ENCODE measurements at regions not wholly inside any gene's neighbourhood (a gene's known extent, or its start where the extent isn't known, plus 50 kb on each side); places are given as distances from the start of the nearest gene placed in this dataset.
A peak's percentile ranks its signal among the peaks of the same experiment; 100 is the strongest.
"Not testable (repeated sequence)": the region's sequence is repeated elsewhere in the genome, so short reads cannot be mapped to it uniquely, and the experiment has no call there.

DNA sequence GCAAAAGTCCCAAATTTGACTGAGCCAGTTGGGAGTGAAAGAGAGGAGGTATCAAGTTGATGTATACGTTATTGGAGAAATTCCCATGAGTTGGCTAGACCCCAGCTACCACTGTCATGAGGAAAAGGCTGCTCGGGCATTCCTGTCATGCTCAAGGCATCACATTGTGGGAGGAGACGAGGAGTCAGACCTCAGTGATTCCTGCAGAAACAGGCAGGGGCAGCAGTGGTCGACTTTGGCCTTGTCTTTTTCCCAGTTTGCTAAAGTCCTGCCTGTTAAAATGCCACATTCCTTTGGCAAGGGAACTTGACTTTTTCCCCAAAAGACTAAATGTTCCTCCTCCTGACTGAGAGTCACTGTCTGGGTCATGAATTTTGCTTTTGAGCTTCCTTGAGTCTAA, 295.5 kb upstream of the HS3ST5 start:
- DNase-seq: no peak
- H3K27ac ChIP-seq: no peak overlapping the region

GRCh38 chr6:114634016-114634415, 291.2 kb upstream of the HS3ST5 start:
- H3K4me1 ChIP-seq: no peaks in the 10 kb centered on the region
- no peaks in the 10 kb centered on the region for H3K36me3 ChIP-seq
- no peaks in the 10 kb centered on the region for H3K9me3 ChIP-seq (replicated peaks)
- DNase-seq: no peak
- H3K4me3 ChIP-seq: no peak overlapping the region
- no peak overlapping the region for H3K27ac ChIP-seq
- no peaks in the 10 kb centered on the region for H3K27me3 ChIP-seq

More for the DNA sequence above, 295.5 kb upstream of the HS3ST5 start:
- Histone ChIP-seq H3K4me1 (no peaks in the 10 kb centered on the region), H3K36me3 (no peaks in the 10 kb centered on the region), H3K4me3 (no peak overlapping the region), H3K9me3 (replicated peaks) (no peaks in the 10 kb centered on the region), H3K27me3 (no peaks in the 10 kb centered on the region)

DNA sequence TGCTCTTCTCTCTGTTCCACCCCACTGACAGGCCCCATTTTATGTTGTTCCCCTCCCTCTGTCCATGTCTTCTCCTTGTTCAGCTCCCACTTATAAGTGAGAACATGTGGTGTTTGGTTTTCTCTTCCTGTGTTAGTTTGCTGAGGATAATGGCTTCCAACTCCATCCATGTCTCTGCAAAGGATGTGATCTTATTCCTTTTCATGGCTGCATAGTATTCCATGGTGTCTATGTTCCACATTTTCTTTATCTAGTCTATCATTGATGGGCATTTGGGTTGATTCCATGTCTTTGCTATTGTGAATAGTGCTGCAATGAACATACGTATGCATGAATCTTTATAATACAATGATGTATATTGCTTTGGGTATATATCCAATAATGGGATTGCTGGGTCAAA, 283.4 kb upstream of the HS3ST5 start:
- H3K36me3 ChIP-seq; H3K4me3 ChIP-seq; H3K4me1 ChIP-seq; H3K27ac ChIP-seq; DNase-seq; H3K9me3 ChIP-seq (replicated peaks); H3K27me3 ChIP-seq: not testable (repeated sequence)

- Histone ChIP-seq H3K36me3 (no peaks in the 10 kb centered on the region), H3K4me1 (no peaks in the 10 kb centered on the region), H3K27me3 (no peaks in the 10 kb centered on the region), H3K9me3 (replicated peaks) (no peaks in the 10 kb centered on the region), H3K4me3 (no peak overlapping the region), H3K27ac (no peak overlapping the region)
- DNase-seq: no peak
These were observed 276.9 kb upstream of the HS3ST5 start for GRCh38 chr6:114619621-114620200.

DNA sequence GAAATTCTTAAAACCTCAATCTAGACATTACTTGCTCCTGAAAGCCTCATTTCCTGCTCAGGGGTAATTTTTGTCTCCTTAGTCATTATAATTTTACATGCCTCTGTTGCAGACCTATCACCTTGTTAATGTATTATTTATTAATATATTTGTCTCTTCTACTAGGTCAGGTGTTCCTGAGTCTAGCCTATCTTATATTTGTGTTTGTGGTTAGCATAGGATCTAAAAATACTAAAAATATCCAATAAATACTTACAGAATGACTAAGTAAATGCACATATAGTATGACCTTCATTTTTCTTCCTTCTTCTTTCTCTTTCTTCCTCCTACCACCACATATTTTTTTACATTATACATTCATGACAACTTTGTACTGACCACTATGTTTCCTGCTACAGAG, 268.9 kb upstream of the HS3ST5 start:
- Histone ChIP-seq H3K9me3 (replicated peaks) (0 out of 2 replicates have a peak, but pooled peaks cover 3% of the 10 kb centered on the region), H3K4me3 (no peak overlapping the region), H3K4me1 (no peaks in the 10 kb centered on the region), H3K27me3 (no peaks in the 10 kb centered on the region), H3K36me3 (no peaks in the 10 kb centered on the region), H3K27ac (no peak overlapping the region)
- DNase-seq: no peak

DNA sequence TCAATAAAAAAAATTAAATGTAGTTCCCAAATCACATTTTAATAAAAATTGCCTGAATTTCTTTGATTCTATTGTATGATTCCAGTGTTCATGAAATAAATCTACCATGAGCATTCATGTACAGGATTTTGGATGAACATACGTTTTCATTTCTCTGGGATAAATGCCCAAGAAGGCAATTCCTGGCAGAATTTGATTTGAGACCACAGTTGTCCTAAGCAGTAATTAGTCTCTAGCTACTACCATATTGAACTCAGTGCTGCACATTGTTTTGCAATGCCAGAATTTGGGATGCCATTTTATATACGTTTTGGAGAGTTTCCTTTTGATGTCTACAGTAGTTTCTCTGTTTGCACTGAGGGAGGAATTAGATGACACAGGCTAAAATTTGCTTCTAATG, 265.3 kb upstream of the HS3ST5 start:
- Histone ChIP-seq H3K27ac (no peak overlapping the region), H3K9me3 (replicated peaks) (0 out of 2 replicates have a peak, but pooled peaks cover 3% of the 10 kb centered on the region), H3K36me3 (no peaks in the 10 kb centered on the region), H3K27me3 (no peaks in the 10 kb centered on the region), H3K4me3 (no peak overlapping the region), H3K4me1 (no peaks in the 10 kb centered on the region)
- DNase-seq: no peak

DNA sequence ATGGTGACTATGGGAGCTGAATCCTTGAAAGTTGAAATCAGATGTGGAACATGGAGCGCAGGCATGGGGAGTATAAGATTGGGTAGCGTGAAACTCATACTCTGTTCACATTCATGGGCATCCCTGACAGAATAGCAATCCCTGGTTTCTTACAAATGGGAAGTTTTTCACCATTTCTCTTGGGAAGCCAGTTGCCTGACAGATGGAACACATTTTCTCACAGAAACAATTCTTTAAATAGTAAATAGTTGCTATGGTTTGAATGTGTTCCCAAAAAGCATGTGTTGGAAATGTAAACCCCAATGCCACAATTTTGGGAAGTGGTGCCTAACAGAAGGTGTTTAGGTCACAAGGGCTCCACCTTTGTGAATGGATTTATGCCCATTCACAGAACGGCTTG, 262.8 kb upstream of the HS3ST5 start:
- no peaks in the 10 kb centered on the region for H3K36me3 ChIP-seq
- H3K9me3 ChIP-seq (replicated peaks): no peaks in the 10 kb centered on the region
- H3K27me3 ChIP-seq: no peaks in the 10 kb centered on the region
- no peaks in the 10 kb centered on the region for H3K4me1 ChIP-seq
- H3K27ac ChIP-seq: no peak overlapping the region
- DNase-seq: no peak
- H3K4me3 ChIP-seq: no peak overlapping the region

- Histone ChIP-seq H3K27me3 (no peaks in the 10 kb centered on the region), H3K27ac (no peak overlapping the region), H3K4me3 (no peak overlapping the region), H3K9me3 (replicated peaks) (no peaks in the 10 kb centered on the region), H3K36me3 (no peaks in the 10 kb centered on the region), H3K4me1 (no peaks in the 10 kb centered on the region)
- DNase-seq: no peak
These were observed 257.6 kb upstream of the HS3ST5 start for GRCh38 chr6:114600381-114600780.

GRCh38 chr6:114595591-114595990, 252.8 kb upstream of the HS3ST5 start:
- H3K9me3 ChIP-seq (replicated peaks): no peaks in the 10 kb centered on the region
- no peak overlapping the region for H3K4me3 ChIP-seq
- no peak for DNase-seq
- H3K27me3 ChIP-seq: no peaks in the 10 kb centered on the region
- H3K4me1 ChIP-seq: no peaks in the 10 kb centered on the region
- no peaks in the 10 kb centered on the region for H3K36me3 ChIP-seq
- H3K27ac ChIP-seq: no peak overlapping the region

GRCh38 chr6:114595186-114595585, 252.4 kb upstream of the HS3ST5 start:
- no peaks in the 10 kb centered on the region for H3K4me1 ChIP-seq
- H3K9me3 ChIP-seq (replicated peaks): no peaks in the 10 kb centered on the region
- DNase-seq: no peak
- H3K4me3 ChIP-seq: no peak overlapping the region
- no peak overlapping the region for H3K27ac ChIP-seq
- H3K27me3 ChIP-seq: no peaks in the 10 kb centered on the region
- H3K36me3 ChIP-seq: no peaks in the 10 kb centered on the region

DNA sequence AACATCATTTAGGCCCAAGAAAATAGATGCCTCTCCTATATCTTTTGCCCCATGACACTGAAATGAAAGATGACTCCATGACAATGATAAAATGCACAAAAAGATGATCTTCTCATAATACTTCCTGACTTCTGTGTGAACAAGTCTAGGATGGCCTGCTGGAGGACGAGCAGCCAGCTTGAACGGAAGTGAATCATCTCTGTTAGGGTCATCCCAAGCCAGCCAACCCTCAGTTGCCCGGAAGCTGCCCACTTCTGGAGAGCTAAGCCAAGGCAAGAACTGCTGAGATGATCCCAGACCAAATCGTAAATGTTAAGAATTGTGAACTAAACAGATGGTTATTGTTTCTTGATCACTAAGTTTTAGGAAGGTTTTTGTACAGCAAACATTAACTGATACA, 249.7 kb upstream of the HS3ST5 start:
- Histone ChIP-seq H3K4me1 (no peaks in the 10 kb centered on the region), H3K4me3 (no peak overlapping the region), H3K27me3 (no peaks in the 10 kb centered on the region; the same call in 1 of the 2 replicates), H3K27ac (no peak overlapping the region), H3K9me3 (replicated peaks) (no peaks in the 10 kb centered on the region), H3K36me3 (no peaks in the 10 kb centered on the region)
- no peak for DNase-seq

DNA sequence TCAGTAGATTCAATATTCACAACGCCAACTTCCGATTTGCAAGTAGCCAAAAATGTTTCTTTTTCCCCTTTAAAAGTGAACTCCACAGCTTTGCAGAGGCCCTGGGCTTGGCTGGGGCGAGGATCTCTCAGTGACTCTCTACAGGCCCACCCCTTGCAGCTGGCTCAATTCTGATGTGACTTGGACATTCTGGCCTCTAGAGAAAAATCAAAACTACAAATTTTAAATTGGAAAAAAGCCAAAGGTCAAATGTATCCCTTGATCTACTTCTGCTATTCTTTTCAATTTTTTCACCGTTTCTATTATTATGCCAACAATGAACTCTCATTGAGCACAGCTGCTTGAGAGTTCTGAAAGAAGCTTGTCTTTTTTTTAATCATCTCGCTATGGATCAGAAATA, 245.9 kb upstream of the HS3ST5 start:
- Histone ChIP-seq H3K9me3 (replicated peaks) (no peaks in the 10 kb centered on the region), H3K4me1 (no peaks in the 10 kb centered on the region), H3K27ac (no peak overlapping the region), H3K4me3 (no peak overlapping the region), H3K27me3 (no peaks in the 10 kb centered on the region; the same call in 1 of the 2 replicates), H3K36me3 (no peaks in the 10 kb centered on the region)
- DNase-seq: no peak

- Histone ChIP-seq H3K27me3 (no peaks in the 10 kb centered on the region; the same call in 1 of the 2 replicates), H3K36me3 (no peaks in the 10 kb centered on the region), H3K9me3 (replicated peaks) (0 out of 2 replicates have a peak, but pooled peaks cover 4% of the 10 kb centered on the region), H3K4me3 (no peak overlapping the region), H3K4me1 (no peaks in the 10 kb centered on the region), H3K27ac (no peak overlapping the region)
- no peak for DNase-seq
These were observed 243.5 kb upstream of the HS3ST5 start for GRCh38 chr6:114586298-114586697.

DNA sequence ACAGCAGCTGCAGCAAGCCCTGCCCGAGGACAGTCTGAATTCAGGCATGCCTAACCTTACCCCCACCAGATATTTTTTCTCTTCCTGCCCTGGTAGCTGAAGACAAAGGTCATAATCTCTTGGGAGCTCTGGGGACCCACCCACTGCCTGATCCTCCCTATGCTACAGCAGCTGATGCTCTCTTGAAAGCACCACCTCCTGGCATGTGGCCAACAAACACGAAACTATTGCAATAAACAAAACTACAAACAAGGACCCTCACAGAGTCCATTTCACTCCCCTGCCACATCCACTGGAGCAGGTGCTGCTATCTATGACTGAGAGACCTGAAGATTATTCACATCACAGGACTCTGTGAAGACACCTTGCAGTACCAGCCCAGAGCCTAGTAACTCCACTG, 238.5 kb upstream of the HS3ST5 start:
- Histone ChIP-seq H3K9me3 (replicated peaks) (0 out of 2 replicates have a peak, but pooled peaks cover 4% of the 10 kb centered on the region), H3K36me3 (no peaks in the 10 kb centered on the region), H3K27me3 (no peaks in the 10 kb centered on the region), H3K4me1 (no peaks in the 10 kb centered on the region), H3K4me3 (no peak overlapping the region), H3K27ac (no peak overlapping the region)
- DNase-seq: peak; percentile 4 to 9

DNA sequence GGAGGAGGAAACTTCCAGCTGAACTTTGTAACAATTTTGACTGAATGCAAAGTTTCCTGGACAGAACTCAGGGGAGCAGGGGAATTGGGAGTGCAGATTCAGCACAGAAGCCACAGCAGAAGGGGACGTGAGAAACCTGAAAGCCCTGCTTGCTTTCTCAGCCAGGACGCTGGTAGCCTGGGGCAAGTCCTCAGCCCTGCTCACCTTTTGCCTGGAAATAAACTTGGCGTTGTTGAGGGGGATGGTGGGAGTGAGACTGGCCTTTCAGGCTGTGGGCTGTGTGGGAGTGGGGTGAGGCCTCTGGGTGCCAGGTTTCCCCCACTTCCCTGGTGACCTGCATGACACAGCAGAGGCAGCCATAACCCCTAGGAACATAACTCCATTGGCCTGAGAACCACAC, 238.1 kb upstream of the HS3ST5 start:
- H3K27me3 ChIP-seq: no peaks in the 10 kb centered on the region
- no peak overlapping the region for H3K4me3 ChIP-seq
- no peaks in the 10 kb centered on the region for H3K4me1 ChIP-seq
- peak in 1 of 2 experiments; percentile 2 for DNase-seq
- 0 out of 2 replicates have a peak, but pooled peaks cover 4% of the 10 kb centered on the region for H3K9me3 ChIP-seq (replicated peaks)
- no peaks in the 10 kb centered on the region for H3K36me3 ChIP-seq
- H3K27ac ChIP-seq: no peak overlapping the region

GRCh38 chr6:114579486-114579885, 236.7 kb upstream of the HS3ST5 start:
- Histone ChIP-seq H3K4me3 (no peak overlapping the region), H3K9me3 (replicated peaks) (0 out of 2 replicates have a peak, but pooled peaks cover 4% of the 10 kb centered on the region), H3K4me1 (no peaks in the 10 kb centered on the region), H3K27me3 (no peaks in the 10 kb centered on the region), H3K36me3 (no peaks in the 10 kb centered on the region), H3K27ac (no peak overlapping the region)
- DNase-seq: no peak

Data from SJCRH30 (cell line).